OCI-LY1 (cell line): ENCODE measurements at regions not wholly inside any gene's neighbourhood (a gene's known extent, or its start where the extent isn't known, plus 50 kb on each side); places are given as distances from the start of the nearest gene placed in this dataset.

ENCODE experiments used
- EZH2 ChIP-seq: fragments of 200-600 bp; sonication (generic), shearing (Covaris generic); IDR thresholded peaks from 2 replicates; pipeline ENCODE4 v1.8.0; 2017; ENCODE audit warnings: borderline replicate concordance, mixed run types, mild to moderate bottlenecking, antibody characterized with exemption, low read length, moderate library complexity, mixed read lengths
- TF ChIP-seq, protein P1 (sequence below): fragments of 200-600 bp; sonication (generic), shearing (Covaris generic); IDR thresholded peaks from 2 replicates; pipeline ENCODE4 v1.5.1; 2017; ENCODE audit warnings: mild to moderate bottlenecking, antibody characterized with exemption, low read length, moderate library complexity, mixed read lengths

DNA sequence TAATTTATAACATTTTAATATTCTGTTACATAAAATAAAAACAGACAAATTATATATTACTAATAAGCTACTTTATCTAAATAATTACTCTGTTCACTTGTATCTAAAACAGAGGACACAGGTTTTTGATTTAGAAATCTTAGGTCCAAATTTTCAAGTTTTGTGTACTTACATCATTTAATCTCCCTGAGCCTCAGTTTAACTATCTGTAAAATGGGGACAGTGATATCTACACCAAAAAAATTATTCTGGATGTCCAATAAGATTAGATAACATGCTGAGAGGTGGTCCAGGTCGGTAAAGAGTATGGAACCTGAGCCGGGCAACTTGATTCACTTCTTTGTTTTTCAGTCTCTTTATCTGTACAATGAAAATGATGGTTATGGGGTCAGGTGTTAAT lies 263.8 kb upstream of the CDIN1 start:
- TF ChIP-seq, protein P1, sequence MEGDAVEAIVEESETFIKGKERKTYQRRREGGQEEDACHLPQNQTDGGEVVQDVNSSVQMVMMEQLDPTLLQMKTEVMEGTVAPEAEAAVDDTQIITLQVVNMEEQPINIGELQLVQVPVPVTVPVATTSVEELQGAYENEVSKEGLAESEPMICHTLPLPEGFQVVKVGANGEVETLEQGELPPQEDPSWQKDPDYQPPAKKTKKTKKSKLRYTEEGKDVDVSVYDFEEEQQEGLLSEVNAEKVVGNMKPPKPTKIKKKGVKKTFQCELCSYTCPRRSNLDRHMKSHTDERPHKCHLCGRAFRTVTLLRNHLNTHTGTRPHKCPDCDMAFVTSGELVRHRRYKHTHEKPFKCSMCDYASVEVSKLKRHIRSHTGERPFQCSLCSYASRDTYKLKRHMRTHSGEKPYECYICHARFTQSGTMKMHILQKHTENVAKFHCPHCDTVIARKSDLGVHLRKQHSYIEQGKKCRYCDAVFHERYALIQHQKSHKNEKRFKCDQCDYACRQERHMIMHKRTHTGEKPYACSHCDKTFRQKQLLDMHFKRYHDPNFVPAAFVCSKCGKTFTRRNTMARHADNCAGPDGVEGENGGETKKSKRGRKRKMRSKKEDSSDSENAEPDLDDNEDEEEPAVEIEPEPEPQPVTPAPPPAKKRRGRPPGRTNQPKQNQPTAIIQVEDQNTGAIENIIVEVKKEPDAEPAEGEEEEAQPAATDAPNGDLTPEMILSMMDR, result no peak
- no peak for TF ChIP-seq EZH2
